ENCODE measurements at regions not wholly inside any gene's neighbourhood (a gene's known extent, or its start where the extent isn't known, plus 50 kb on each side); places are given as distances from the start of the nearest gene placed in this dataset.
"Not testable (repeated sequence)": the region's sequence is repeated elsewhere in the genome, so short reads cannot be mapped to it uniquely, and the experiment has no call there.

DNA sequence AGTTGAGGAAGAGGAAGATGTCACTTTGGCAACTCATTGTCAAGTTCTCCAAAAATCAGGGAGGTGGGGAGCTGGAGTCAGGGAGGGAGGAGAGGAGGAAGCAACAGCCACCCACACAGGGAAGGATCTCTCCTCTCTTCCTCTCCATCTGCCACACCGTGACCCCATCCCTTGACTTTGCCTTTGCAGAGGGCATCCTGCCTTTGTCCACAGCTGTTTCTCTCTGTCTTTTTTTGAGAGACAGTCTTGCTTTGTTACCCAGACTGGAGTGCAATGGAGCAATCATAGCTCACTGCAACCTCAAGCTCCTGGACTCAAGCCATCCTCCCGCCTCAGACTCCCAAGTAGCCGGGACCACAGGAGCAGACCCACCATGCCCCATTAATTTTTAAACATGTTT is 276.0 kb downstream of the SHOX start:
- Mint-ChIP-seq H3K27me3 (ENCODE audit: unreplicated experiment) (no peaks in the 10 kb centered on the region), H3K4me1 (ENCODE audit: low read depth, unreplicated experiment) (no peaks in the 10 kb centered on the region), H3K9me3 (ENCODE audit: unreplicated experiment) (peaks cover 2% of the 10 kb centered on the region), H3K36me3 (ENCODE audit: unreplicated experiment) (no peaks in the 10 kb centered on the region), H3K27ac (ENCODE audit: unreplicated experiment) (no peak overlapping the region), H3K4me3 (ENCODE audit: unreplicated experiment) (no peak overlapping the region)
- DNase-seq, result no peak
- TF ChIP-seq, protein P1, sequence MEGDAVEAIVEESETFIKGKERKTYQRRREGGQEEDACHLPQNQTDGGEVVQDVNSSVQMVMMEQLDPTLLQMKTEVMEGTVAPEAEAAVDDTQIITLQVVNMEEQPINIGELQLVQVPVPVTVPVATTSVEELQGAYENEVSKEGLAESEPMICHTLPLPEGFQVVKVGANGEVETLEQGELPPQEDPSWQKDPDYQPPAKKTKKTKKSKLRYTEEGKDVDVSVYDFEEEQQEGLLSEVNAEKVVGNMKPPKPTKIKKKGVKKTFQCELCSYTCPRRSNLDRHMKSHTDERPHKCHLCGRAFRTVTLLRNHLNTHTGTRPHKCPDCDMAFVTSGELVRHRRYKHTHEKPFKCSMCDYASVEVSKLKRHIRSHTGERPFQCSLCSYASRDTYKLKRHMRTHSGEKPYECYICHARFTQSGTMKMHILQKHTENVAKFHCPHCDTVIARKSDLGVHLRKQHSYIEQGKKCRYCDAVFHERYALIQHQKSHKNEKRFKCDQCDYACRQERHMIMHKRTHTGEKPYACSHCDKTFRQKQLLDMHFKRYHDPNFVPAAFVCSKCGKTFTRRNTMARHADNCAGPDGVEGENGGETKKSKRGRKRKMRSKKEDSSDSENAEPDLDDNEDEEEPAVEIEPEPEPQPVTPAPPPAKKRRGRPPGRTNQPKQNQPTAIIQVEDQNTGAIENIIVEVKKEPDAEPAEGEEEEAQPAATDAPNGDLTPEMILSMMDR (IDR thresholded peaks at IDR 0.05; ENCODE audit: partially characterized antibody, unreplicated experiment), result no peak

DNA sequence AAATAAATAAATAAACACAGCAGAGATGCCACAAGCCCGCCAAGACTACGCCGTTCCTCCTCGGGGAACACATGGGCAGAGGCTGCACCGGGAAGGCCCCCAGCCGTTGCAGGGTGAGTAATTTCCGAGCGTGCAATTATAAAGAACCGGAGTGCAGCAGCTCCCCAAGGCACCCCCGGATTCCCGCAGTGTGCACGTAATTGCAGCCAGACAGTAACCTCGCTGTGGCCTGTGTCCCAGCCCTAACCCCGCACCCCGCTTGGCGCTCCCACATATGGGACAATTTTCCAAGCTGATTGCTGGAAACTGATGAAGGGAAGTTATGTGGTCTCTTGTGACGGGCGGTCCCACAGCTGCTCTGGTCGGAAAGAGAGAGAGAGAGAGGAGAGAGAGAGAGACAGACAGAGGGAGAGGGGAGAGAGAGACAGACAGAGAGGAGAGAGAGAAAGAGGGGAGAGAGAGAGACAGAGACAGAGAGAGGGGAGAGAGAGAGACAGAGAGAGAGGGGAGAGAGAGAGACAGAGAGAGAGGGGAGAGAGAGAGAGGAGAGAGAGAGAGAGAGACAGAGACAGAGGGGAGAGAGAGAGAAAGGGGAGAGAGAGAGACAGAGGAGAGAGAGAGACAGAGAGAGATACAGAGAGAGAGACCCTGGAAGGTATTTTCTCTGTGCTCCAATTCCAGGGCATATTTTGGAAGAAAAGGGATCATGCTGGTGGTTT is 275.4 kb downstream of the SHOX start:
- Mint-ChIP-seq H3K36me3 (ENCODE audit: unreplicated experiment) (no peaks in the 10 kb centered on the region), H3K4me3 (ENCODE audit: unreplicated experiment) (no peak overlapping the region), H3K4me1 (ENCODE audit: low read depth, unreplicated experiment) (no peaks in the 10 kb centered on the region), H3K27me3 (ENCODE audit: unreplicated experiment) (no peaks in the 10 kb centered on the region), H3K9me3 (ENCODE audit: unreplicated experiment) (peaks cover 2% of the 10 kb centered on the region), H3K27ac (ENCODE audit: unreplicated experiment) (no peak overlapping the region)
- TF ChIP-seq, protein P1 (IDR thresholded peaks at IDR 0.05; ENCODE audit: partially characterized antibody, unreplicated experiment), result no peak
- no peak for DNase-seq

DNA sequence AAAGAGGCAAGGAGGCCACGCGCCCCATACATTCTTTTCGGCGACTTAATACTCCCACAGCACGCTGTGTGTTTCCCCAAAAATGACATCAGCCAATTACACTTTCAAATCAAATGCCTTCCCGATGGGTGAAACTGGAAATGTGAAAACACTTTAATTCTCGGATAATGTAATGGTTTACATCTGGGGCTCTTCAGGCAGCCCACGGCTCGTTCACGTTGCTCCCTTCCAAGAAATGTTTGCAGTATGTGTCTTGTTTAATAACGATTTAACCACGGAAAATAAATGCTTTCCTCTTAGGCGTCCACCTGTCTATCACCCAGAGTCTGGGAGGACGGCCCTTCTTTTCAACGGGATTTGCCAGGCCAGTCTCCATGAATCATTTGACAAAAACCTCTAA is 272.5 kb downstream of the SHOX start:
- Mint-ChIP-seq H3K9me3 (ENCODE audit: unreplicated experiment) (no peaks in the 10 kb centered on the region), H3K4me3 (ENCODE audit: unreplicated experiment) (no peak overlapping the region), H3K4me1 (ENCODE audit: low read depth, unreplicated experiment) (no peaks in the 10 kb centered on the region), H3K27me3 (ENCODE audit: unreplicated experiment) (no peaks in the 10 kb centered on the region), H3K27ac (ENCODE audit: unreplicated experiment) (no peak overlapping the region), H3K36me3 (ENCODE audit: unreplicated experiment) (no peaks in the 10 kb centered on the region)
- TF ChIP-seq, protein P1 (IDR thresholded peaks at IDR 0.05; ENCODE audit: partially characterized antibody, unreplicated experiment), result no peak
- no peak for DNase-seq

DNA sequence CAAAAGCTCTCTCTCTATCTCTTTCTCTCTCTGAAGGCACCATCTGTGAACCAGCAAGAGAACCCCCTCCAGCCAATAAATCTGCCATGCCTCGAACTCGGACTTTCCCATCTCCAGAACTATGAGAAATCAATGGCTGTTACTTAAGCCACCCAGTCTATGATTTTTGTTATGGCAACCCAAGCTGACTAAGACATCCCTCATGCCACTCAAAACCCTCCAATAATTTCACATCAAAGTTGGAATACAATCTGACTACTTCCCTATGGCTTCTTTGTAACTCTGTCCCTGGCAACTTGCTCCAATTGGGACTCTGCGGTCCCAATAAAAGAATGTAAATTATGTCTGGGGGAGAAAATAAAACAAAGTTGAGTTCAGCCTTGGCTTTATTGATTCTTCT is 265.7 kb downstream of the SHOX start:
- Mint-ChIP-seq H3K27ac (ENCODE audit: unreplicated experiment) (no peak overlapping the region), H3K4me1 (ENCODE audit: low read depth, unreplicated experiment) (no peaks in the 10 kb centered on the region), H3K27me3 (ENCODE audit: unreplicated experiment) (no peaks in the 10 kb centered on the region), H3K9me3 (ENCODE audit: unreplicated experiment) (peaks cover 9% of the 10 kb centered on the region), H3K4me3 (ENCODE audit: unreplicated experiment) (no peak overlapping the region), H3K36me3 (ENCODE audit: unreplicated experiment) (peaks cover 23% of the 10 kb centered on the region)
- TF ChIP-seq, protein P1 (IDR thresholded peaks at IDR 0.05; ENCODE audit: partially characterized antibody, unreplicated experiment), result no peak
- DNase-seq, result no peak

DNA sequence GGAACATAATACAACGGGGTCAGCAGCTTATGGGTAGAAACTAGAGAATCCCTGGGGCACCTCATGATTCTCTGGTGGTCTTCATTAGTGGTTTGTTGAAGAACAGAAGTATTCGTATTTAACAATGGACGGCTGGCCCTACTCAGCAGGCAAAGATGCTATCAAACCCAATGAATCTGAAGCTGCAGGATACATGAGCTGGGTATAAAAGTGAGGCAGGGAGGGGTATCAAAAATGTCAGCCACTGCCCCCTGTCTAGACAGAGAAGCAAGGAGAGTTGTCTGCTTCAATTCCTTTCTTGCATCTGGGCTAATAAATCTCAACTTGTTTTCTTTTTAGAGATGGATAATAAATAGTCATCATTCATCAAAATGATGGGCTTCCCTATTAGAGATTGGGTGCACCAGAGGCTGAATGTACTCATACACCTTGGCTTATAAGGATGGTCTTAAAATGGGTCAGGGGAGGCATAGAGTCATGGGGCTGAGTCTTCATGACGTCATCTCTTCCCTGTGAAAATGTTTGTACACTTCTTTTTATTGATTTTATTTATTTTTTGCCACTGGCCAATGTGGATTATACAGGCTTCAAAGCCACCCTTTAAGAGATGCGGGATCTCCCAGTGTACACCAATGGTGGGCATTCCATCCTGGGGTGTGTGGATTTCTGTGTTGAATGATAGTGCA is 259.5 kb downstream of the SHOX start:
- no peak overlapping the region for H3K27ac Mint-ChIP-seq (ENCODE audit: unreplicated experiment)
- DNase-seq, result no peak
- TF ChIP-seq, protein P1 (IDR thresholded peaks at IDR 0.05; ENCODE audit: partially characterized antibody, unreplicated experiment), result no peak
- peaks cover 3% of the 10 kb centered on the region for H3K9me3 Mint-ChIP-seq (ENCODE audit: unreplicated experiment)
- no peak overlapping the region for H3K4me3 Mint-ChIP-seq (ENCODE audit: unreplicated experiment)
- H3K4me1 Mint-ChIP-seq (ENCODE audit: low read depth, unreplicated experiment), result no peaks in the 10 kb centered on the region
- peaks cover 15% of the 10 kb centered on the region for H3K36me3 Mint-ChIP-seq (ENCODE audit: unreplicated experiment)
- H3K27me3 Mint-ChIP-seq (ENCODE audit: unreplicated experiment), result peaks cover 1% of the 10 kb centered on the region

DNA sequence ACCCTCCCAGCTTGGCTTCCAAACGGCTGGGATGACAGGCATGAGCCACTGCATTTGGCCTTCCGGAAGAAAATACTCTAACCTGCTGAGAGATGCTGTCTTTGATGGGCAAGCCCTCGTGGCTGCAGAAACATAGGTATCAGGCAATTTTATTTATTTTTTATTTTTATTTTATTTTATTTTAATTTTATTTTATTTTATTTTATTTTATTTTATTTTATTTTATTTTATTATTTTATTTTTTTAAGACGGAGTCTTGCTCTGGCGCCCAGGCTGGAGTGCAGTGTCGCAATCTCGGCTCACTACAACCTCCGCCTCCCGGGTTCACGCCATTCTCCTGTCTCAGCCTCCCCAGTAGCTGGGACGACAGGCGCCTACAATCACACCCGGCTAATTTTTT is 257.1 kb downstream of the SHOX start:
- H3K27ac Mint-ChIP-seq (ENCODE audit: unreplicated experiment); DNase-seq; H3K27me3 Mint-ChIP-seq (ENCODE audit: unreplicated experiment); H3K36me3 Mint-ChIP-seq (ENCODE audit: unreplicated experiment); H3K9me3 Mint-ChIP-seq (ENCODE audit: unreplicated experiment); H3K4me1 Mint-ChIP-seq (ENCODE audit: low read depth, unreplicated experiment); H3K4me3 Mint-ChIP-seq (ENCODE audit: unreplicated experiment): not testable (repeated sequence)

Measured in glutamatergic neuron (in vitro differentiated cells).